Spinal cord (tissue), 9 donors: ENCODE measurements at regions not wholly inside any gene's neighbourhood (a gene's known extent, or its start where the extent isn't known, plus 50 kb on each side); places are given as distances from the start of the nearest gene placed in this dataset.

Source experiments
- DNase-seq, 6 donors: peaks; one replicate each; pipeline versions ENCODE4 v3.0.0 to v3.0.0-alpha.2; 2013 to 2015; ENCODE audit warnings: low spot score in 6 of 6, low read depth in 4 of 6
- H3K27ac ChIP-seq: one replicate; pipeline ENCODE4 v1.5.1; 2013; ENCODE audit warnings: low read depth, low read length, control low read depth
- H3K27me3 ChIP-seq: one replicate; pipeline ENCODE4 v1.6.1; 2013; ENCODE audit warnings: low read length; ENCODE audit not compliant: control insufficient read depth, insufficient read depth
- H3K36me3 ChIP-seq: one replicate; pipeline ENCODE4 v1.6.1; 2013; ENCODE audit warnings: low read length; ENCODE audit not compliant: control insufficient read depth, insufficient read depth
- H3K4me1 ChIP-seq: one replicate; pipeline ENCODE4 v1.6.1; 2013; ENCODE audit warnings: low read length; ENCODE audit not compliant: control insufficient read depth, insufficient read depth
- H3K4me3 ChIP-seq: one replicate; pipeline ENCODE4 v1.5.1; 2013; ENCODE audit warnings: low read depth, low read length, control low read depth
- H3K9me3 ChIP-seq: one replicate; pipeline ENCODE4 v1.6.1; 2013; ENCODE audit warnings: low read length; ENCODE audit not compliant: control insufficient read depth, insufficient read depth
- WGBS: methylation state at CpG from one replicate; pipeline ENCODE4 v1.1.5; 2013; ENCODE audit warnings: missing lambda C conversion rate; ENCODE audit not compliant: insufficient coverage; 5-methylcytosine and 5-hydroxymethylcytosine counted together
- donor health status: healthy.

GRCh38 chr22:49300951-49301397 lies 526.7 kb downstream of the BRD1 start:
- DNase-seq = no peak
- WGBS = 91% methylated on average over 13 of the region's 15 CpGs
- Histone ChIP-seq H3K9me3 (no peaks in the 10 kb centered on the region), H3K4me1 (peaks cover 23% of the 10 kb centered on the region), H3K4me3 (no peak overlapping the region), H3K27ac (no peak overlapping the region), H3K27me3 (peaks cover 3% of the 10 kb centered on the region), H3K36me3 (no peaks in the 10 kb centered on the region)

- H3K27ac ChIP-seq = no peak overlapping the region
- H3K9me3 ChIP-seq = no peaks in the 10 kb centered on the region
- no peak overlapping the region for H3K4me3 ChIP-seq
- 87% methylated on average over 9 of the region's 11 CpGs for WGBS
- H3K27me3 ChIP-seq = no peaks in the 10 kb centered on the region
- H3K36me3 ChIP-seq = no peaks in the 10 kb centered on the region
- peaks cover 21% of the 10 kb centered on the region for H3K4me1 ChIP-seq
- DNase-seq = no peak
Measured at GRCh38 chr22:49300241-49300640, 527.4 kb downstream of the BRD1 start.

GRCh38 chr22:49299821-49300231 lies 527.8 kb downstream of the BRD1 start:
- H3K4me3 ChIP-seq = no peak overlapping the region
- H3K4me1 ChIP-seq = peaks cover 17% of the 10 kb centered on the region
- 85% methylated on average over 10 of the region's 13 CpGs for WGBS
- H3K9me3 ChIP-seq = no peaks in the 10 kb centered on the region
- DNase-seq = no peak
- H3K36me3 ChIP-seq = no peaks in the 10 kb centered on the region
- H3K27ac ChIP-seq = no peak overlapping the region
- no peaks in the 10 kb centered on the region for H3K27me3 ChIP-seq

- peaks cover 4% of the 10 kb centered on the region for H3K9me3 ChIP-seq
- H3K4me1 ChIP-seq = peaks cover 11% of the 10 kb centered on the region
- DNase-seq = no peak
- H3K36me3 ChIP-seq = no peaks in the 10 kb centered on the region
- no peaks in the 10 kb centered on the region for H3K27me3 ChIP-seq
- WGBS = 93% methylated on average over 34 of the region's 34 CpGs
- H3K4me3 ChIP-seq = no peak overlapping the region
- no peak overlapping the region for H3K27ac ChIP-seq
Measured at GRCh38 chr22:49298834-49299750, 528.6 kb downstream of the BRD1 start.

DNA sequence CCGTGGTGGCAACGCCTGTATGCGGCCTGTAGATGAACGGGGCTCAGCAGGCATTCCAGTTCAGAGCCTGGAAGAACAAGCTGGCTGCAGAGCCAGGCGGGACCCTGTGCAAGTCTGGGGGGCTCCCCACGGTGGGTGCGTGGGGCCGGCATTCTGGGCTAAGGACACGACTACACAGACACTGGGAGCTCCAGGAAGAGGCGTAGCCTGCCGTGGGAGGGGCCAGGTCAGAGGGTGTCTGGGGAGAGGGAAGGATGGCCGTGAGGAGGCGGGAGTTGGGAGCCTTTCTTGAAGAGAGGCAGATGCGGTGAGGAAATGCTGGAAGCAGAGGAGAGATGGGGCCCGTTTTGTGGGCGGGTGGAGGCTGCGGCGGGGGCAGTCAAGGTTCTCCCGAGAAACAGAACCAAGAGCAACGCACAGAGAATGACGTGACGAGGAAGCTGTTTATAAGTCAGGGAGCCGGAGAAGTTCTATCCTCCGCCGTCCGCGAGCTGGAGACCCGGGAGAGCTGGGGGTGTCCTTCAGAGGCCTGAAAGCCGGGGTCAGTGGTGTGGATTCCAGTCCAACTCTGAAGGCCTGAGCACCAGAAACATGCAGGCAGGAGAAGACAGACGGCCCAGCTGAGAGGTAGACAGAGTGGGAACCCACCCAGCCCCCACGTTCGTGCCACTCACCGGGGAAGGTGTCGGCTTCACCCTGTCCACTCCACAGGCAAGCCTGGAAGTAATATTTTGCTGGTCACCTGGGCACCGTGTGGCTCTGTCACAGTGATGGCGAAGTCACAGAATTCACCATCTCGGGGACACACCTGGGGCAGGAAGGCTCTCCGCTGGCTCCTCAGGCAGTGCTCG lies 529.6 kb downstream of the BRD1 start:
- peaks cover 11% of the 10 kb centered on the region for H3K4me1 ChIP-seq
- no peak overlapping the region for H3K27ac ChIP-seq
- peaks cover 10% of the 10 kb centered on the region for H3K9me3 ChIP-seq
- WGBS = 86% methylated on average over 39 of the region's 39 CpGs
- H3K36me3 ChIP-seq = no peaks in the 10 kb centered on the region
- no peak for DNase-seq
- H3K27me3 ChIP-seq = no peaks in the 10 kb centered on the region
- no peak overlapping the region for H3K4me3 ChIP-seq

DNA sequence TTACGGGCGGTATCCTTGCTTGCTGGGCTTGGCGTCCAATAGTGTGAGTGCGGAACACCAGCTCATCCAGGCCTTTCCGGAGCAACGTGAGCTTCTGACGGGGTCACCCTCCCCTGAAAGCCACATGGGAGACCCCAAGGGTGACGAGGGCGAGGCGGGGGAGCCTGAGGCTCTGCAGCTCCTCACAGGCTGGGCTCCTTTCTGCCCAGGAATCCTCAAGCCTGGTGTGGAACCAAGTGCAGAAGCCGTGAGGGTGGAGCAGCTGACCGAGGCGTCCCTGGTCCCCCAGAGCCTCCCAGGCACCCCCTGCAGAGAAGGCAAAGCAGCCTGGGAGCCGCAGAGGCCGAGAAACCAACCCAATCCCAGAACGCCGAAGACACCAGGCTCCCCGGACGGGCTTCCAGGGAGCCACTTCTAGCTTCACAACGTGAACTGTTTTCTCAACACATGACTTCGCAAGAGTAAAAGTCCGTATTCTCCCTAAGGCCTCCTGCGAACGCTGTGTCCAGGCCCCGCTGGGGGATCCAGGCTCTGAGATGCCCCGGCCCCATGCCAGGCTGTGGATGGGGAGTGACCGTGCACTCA lies 530.3 kb downstream of the BRD1 start:
- H3K4me1 ChIP-seq = peaks cover 11% of the 10 kb centered on the region
- H3K9me3 ChIP-seq = peaks cover 12% of the 10 kb centered on the region
- H3K27me3 ChIP-seq = no peaks in the 10 kb centered on the region
- no peak overlapping the region for H3K27ac ChIP-seq
- DNase-seq = no peak
- no peak overlapping the region for H3K4me3 ChIP-seq
- 93% methylated on average over 27 of the region's 27 CpGs for WGBS
- no peaks in the 10 kb centered on the region for H3K36me3 ChIP-seq

DNA sequence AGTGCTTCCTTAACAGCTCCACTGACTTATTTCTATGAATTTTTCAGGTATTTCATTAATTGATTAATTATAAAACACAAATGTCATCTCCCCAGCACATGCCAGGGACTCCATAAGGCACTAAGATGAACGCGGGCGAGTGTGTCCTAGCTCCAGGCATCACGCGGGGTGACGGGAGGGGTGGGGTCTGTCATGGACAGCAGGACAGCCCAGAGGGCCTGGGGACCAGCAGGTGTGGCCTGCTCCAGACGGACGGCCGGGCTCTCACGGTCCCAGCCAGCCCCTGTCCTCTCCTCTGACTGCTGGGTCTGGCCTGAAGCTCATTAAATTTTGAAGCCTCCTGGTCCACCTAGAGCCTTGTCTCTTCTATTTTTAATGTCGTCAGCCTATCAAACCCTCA lies 531.1 kb downstream of the BRD1 start:
- H3K36me3 ChIP-seq = no peaks in the 10 kb centered on the region
- WGBS = 96% methylated on average over 10 of the region's 11 CpGs
- DNase-seq = no peak

GRCh38 chr22:49295851-49296560 lies 531.7 kb downstream of the BRD1 start:
- WGBS = 82% methylated on average over 18 of the region's 18 CpGs
- Histone ChIP-seq H3K27me3 (no peaks in the 10 kb centered on the region), H3K9me3 (peaks cover 12% of the 10 kb centered on the region), H3K4me3 (no peak overlapping the region), H3K36me3 (no peaks in the 10 kb centered on the region), H3K4me1 (peaks cover 11% of the 10 kb centered on the region), H3K27ac (no peak overlapping the region)
- DNase-seq = no peak

More for the DNA sequence above, 531.1 kb downstream of the BRD1 start:
- H3K27me3 ChIP-seq = no peaks in the 10 kb centered on the region
- peaks cover 11% of the 10 kb centered on the region for H3K4me1 ChIP-seq
- H3K9me3 ChIP-seq = peaks cover 12% of the 10 kb centered on the region
- H3K4me3 ChIP-seq = no peak overlapping the region
- H3K27ac ChIP-seq = no peak overlapping the region

GRCh38 chr22:49295465-49295743 lies 532.3 kb downstream of the BRD1 start:
- Histone ChIP-seq H3K9me3 (peaks cover 12% of the 10 kb centered on the region), H3K4me1 (peaks cover 16% of the 10 kb centered on the region), H3K4me3 (no peak overlapping the region), H3K27ac (no peak overlapping the region), H3K36me3 (no peaks in the 10 kb centered on the region), H3K27me3 (no peaks in the 10 kb centered on the region)
- DNase-seq = no peak
- WGBS = 87% methylated on average over 5 of the region's 5 CpGs
